Posterior cingulate gyrus (tissue), 11 donors: ENCODE measurements at regions not wholly inside any gene's neighbourhood (a gene's known extent, or its start where the extent isn't known, plus 50 kb on each side); places are given as distances from the start of the nearest gene placed in this dataset.
A peak's percentile ranks its signal among the peaks of the same experiment; 100 is the strongest.
"Not testable (repeated sequence)": the region's sequence is repeated elsewhere in the genome, so short reads cannot be mapped to it uniquely, and the experiment has no call there.

Source experiments
- DNase-seq, 10 donors: peaks; one replicate each; pipeline versions ENCODE4 v3.0.0 to v3.0.0-alpha.2; 2020 to 2021; ENCODE audit warnings: mixed read lengths in 3 of 10
- intact Hi-C: fragments of 100-400 bp; cut with DNase I; formaldehyde crosslinking; loops from one replicate; pipeline ENCODE4 v1.15.1; 2023

DNA sequence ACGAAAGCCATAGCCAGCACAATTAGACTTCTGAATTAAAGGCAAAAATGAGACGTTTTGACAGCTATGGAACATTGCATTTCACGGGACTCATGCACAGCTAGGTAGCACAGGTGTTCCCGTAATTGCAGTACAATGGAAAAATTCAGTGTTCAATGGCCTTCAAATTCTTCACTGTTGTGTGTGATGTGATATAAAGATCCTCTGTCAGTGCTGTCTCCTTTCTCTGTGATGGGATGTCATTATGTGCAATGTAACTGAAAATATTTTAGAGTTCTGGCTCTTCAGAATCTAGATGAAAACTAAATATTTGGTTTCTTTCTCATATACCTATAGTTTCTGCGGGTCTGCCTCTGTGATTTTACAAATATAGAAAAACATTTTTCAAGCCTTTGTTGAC lies 1599.7 kb downstream of the MRPL39 start:
- DNase-seq = no peak
- intact Hi-C loops = no loop called here

DNA sequence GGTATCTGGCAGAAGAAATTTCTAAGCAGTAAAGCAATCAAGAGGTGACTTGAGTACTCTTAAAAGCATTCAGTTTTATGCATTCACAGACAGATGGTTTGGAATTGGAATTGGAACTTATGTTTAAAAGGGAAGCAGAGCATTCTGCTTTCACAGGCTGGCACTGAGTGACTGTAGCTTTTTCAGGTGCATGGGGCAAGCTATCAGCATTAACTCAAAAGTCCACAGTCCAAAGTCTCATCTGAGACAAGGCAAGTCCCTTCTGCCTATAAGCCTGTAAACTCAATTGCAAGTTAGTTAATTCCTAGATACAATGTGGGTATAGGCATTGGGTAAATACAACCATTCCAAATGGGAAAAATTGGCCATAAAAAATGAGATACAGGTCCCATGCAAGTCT lies 1620.3 kb downstream of the MRPL39 start:
- intact Hi-C loops = no loop called here
- DNase-seq = no peak

DNA sequence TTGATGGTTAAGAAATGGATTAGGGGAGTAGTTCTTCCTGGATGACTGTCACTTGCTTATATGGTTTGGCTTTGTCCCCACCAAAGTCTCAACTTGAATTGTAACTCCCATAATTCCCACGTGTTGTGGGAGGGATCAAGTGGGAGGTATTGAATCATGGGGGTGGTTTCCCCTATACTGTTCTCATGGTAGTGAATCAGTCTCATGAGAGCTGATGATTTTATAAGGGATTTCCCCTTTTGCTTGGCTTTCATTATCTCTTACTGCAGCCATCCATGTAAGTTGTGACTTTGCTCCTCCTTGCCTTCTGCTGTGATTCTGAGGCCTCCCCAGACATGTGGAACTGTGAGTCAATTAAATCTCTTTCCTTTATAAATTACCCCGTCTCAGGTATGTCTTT lies 1621.1 kb downstream of the MRPL39 start:
- no peak for DNase-seq
- intact Hi-C loops = no loop called here

DNA sequence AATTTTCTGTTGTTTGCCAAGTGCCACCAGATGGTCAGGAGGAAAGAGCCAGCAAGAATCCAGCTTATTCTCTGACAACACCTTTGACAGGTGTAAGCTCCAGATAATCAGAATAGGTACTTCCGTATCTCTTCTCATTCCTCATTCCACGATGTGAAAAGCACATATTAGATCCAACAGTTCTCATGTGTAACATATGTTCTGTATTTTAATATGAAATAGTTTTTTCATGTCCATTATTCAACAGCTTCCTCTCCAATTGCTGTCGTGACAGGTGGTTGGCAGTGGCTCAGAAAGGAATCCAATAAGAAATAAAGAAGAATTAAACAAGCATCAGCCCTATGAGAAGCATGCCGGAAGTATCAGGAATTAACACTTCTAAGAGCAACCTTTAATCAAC lies 1624.7 kb downstream of the MRPL39 start:
- no peak for DNase-seq
- intact Hi-C loops = no loop called here

- DNase-seq = no peak
Measured at GRCh38 chr21:23977971-23978370, 1629.3 kb downstream of the MRPL39 start.

DNA sequence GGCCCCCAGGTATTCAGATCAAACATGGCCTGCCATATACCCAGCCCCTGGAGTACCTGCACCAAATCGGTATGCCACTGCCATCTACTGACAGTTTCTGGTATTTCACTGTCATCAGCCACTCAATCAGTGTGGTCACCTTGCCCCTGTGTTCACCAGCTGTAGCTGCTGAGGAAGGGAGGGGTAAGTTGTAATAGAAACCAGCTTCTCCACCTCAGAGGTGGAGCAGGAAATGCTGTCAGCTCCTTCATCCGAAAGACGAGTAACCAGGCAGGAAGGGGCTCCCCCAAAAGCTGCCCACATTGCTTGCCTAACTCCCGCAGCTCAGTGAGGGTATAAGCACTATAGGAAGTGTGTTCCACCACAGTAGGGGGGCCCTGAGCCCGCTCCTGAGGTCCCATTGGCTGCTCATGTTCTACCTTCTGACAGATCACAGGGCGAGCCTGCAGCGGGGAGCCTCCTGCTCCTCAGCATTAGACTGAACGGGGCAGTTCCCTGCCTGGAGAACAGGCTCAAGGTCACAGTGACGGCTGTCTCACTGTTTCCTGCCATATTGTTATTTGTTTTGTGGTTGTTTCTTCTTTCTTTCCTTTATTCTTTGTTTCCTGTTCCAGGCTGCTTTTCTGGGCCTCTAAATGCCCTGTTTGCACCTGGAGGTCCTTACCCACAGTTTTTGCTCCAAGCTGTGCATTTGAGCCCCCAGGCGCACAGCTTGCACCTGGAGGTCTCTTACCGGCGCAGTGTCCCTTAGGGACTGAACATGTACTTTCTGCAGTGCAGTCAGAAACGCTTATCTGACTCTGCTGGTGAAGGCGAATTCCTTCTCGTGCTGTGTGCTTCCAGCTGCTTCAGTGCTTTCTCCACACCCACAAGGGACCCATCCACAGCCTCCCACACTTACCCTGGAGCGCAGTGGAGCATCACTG lies 1638.3 kb downstream of the MRPL39 start:
- DNase-seq = no peak
- intact Hi-C loops = no loop called here

More at GRCh38 chr21:23977971-23978370, 1629.3 kb downstream of the MRPL39 start:
- intact Hi-C loops = no loop called here

GRCh38 chr21:23968008-23968407 lies 1639.3 kb downstream of the MRPL39 start:
- DNase-seq = no peak
- intact Hi-C loops = no loop called here

GRCh38 chr21:23963454-23963853 lies 1643.8 kb downstream of the MRPL39 start:
- no peak for DNase-seq
- intact Hi-C loops = no loop called here

GRCh38 chr21:23960769-23961168 lies 1646.5 kb downstream of the MRPL39 start:
- intact Hi-C loops = no loop called here

DNA sequence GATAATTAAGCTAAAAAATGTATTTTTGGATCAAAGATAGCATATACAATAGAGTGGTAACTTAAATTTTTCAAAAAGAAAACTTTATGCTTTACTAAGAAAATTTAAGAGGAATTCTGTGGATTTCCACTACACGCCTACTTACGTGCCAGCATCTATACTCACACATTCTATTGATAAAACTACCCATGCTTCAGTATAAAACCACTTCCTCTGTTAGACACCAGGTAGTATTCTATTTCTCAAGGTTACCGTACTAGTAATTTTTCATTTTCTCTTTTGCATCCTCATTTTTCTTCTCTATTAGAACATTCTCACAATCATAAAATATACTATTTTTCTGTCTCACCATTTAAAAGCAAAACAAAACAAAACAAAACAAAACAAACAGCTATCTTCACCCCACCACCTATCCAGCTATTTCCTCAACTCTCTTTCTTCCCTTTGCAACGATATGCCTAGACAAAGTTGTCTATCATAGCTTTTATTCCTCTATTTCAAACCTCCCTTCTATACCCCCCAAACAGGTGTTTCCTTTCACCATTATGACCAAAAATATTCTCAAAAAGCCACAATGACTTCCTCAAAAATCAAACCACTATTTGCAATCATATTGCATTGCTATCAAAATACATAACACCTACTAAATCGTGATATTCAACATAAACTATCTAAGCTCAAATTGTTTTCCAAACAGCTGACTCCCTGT lies 1652.0 kb downstream of the MRPL39 start:
- no peak for DNase-seq
- intact Hi-C loops = no loop called here

More at GRCh38 chr21:23960769-23961168, 1646.5 kb downstream of the MRPL39 start:
- DNase-seq = no peak

DNA sequence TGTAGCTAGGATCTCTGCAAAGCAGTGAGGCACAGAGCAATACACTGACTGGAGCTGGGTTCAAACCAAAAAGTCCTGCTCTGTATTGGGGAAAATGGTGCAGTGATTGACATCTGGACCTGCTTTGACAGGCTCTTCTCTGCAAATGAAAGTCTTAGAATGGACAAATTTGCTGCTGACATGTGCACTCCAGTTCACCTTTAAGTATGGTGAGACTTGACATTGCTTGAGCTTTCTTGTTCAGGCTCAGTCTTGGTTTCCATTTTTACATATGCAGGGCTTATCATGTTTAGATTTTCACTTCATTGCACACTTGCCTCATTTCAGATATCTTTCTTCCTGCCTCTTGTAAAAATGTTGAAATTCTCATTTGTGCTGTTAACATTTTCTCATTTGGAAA lies 1655.0 kb downstream of the MRPL39 start:
- intact Hi-C loops = no loop called here
- DNase-seq = no peak

- intact Hi-C loops = no loop called here
- DNase-seq = no peak
Measured at GRCh38 chr21:23951251-23951650, 1656.0 kb downstream of the MRPL39 start.

DNA sequence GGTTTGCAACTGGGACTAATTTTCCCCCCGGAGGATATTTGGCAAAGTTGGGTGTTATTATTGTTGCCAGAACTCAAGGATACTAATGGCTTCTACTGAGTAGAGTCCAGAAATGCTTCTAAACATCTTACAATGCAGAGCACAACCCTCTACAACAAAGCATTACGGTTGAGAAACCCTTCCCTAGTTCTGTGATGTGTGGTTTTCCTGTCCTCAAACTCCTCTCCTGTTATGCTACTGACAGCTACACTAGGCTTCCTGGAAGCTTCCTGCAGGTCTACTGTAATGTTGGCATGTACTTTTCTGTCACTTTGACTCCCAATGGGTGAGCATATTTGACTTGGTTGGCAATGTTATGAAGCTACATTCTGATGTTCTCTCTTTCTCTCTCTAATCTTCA lies 1656.9 kb downstream of the MRPL39 start:
- no peak for DNase-seq
- intact Hi-C loops = no loop called here

DNA sequence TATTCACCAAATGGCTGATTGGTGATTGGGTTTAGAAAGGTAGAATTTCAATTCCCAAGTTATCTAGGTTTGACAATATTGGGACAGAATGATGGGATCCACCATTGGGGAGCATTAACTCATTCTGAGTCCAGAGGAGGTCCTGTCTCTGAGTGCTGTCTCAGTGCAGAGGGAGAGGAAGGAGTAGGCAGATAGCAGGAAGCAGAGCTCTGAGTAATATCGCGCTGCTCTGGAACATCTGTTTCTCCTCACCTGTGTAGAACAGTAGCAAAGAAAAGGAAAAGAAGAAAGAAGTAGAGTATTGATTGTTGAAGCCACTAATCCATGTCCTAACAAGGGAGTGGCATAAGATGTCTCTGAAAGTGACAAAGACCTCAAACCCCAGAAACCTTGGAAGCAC lies 1657.8 kb downstream of the MRPL39 start:
- intact Hi-C loops = no loop called here

GRCh38 chr21:23939369-23940065 lies 1667.8 kb downstream of the MRPL39 start:
- intact Hi-C loops = no loop called here
- no peak for DNase-seq

More for the DNA sequence above, 1657.8 kb downstream of the MRPL39 start:
- no peak for DNase-seq

DNA sequence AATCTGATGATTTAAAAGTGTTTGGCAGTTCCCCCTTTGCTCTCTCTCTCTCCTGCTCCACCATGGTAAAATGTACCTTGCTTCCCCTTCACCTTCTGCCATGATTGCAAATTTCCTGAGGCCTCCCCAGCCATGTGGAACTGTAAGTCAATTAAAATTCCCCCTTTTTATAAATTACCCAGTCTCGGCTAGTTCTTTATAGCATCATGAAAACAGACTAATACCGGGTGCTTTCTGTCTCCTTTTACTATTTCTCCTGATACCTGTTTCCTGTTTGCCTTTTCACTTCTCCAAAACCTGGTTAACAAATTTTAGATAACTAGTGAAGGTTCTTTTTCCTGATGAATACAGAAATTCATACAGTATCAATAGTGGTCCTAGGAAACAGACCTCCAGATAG lies 1670.3 kb downstream of the MRPL39 start:
- intact Hi-C loops = no loop called here

DNA sequence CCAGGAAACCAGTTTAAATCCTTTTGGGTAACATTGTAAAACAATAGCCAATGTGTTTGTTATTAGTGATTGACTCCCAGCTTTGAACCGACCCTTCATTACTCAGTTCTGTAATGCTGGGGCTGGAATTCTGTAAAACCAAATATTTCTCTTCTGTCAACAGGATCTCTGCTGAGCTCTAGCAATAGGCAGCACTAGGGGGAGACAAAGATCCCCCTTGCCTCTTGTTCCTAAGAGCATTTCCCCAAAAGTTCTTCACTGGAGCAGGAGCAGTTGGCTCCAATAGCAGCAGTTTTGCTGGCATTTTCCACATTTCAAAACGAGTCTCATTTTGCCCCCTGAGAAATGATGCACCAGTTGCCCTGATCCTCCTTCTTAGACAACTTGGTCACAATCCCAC lies 1671.1 kb downstream of the MRPL39 start:
- DNase-seq = peak in 2 of 10 donors; percentile 35 to 59
- intact Hi-C loops = no loop called here

More for the DNA sequence above, 1670.3 kb downstream of the MRPL39 start:
- no peak for DNase-seq

DNA sequence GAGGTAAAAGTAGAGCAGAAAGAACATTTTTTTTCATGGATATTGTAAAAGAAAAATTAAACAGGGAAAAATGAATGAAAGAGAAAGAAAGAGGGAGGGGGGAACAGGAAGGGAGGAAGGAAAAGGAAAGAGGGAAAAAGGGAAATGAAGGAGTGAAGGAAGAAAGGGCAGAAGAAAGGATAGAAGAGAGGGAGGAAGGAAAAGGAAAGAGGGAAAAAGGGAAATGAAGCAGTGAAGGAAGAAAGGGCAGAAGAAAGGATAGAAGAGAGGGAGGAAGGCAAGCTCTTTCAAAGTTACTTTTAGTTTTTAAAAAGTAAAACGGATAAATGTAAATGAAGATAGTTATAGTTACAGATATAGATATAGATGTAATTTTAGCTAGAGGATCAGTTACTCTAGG lies 1676.7 kb downstream of the MRPL39 start:
- intact Hi-C loops = no loop called here
- DNase-seq = no peak

DNA sequence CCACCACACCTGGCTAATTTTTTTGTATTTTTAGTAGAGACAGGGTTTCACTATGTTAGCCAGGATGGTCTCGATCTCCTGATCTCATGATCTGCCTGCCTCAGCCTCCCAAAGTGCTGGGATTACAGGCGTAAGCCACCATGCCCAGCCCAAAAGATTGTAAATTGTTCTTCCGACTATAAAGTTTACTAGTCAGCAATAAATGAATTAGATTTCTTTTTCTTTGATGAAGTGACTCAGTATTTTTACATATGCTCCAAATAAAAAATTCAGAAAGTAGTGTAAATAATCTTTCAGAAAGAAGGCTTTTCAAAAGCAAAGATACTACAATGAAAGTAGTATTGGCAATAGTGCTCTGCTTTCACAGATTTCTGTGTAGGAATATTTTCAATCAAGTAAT lies 1680.9 kb downstream of the MRPL39 start:
- DNase-seq, intact Hi-C loops: not testable (repeated sequence)

DNA sequence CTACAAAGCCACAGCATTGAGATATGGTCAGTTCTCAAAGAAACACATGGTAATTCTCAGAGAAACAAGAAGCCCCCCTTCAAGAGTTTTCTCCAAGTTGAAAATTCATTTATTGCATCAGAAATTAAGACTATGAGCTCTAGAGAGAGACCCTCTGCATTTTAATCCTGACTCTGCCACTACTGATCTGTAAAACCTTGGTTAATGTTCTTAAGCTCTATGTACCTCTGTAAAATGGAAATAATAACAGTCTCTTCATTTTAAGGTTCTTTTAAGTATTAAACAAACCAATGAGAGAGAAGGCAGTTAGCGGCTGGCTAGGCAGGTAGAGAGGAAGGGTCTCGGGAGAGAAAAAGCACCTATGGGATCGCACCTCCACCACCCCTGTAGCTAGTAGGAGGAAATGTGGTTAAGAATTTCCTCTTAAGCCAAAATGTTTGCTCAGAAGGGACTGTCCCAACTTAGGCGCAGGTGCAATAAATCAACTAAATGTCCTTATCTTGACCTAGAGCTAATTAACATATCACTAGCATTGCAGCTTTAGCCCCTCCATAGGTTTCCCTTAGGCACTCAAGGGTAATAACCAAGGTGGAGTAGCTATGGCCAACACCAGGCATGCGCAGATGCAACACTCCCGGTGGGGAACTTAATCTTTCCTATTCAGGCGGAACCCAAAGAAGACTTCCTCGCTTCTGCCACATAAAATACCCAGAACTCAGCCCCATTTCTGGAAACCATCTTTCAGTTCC lies 1685.4 kb downstream of the MRPL39 start:
- no peak for DNase-seq
- intact Hi-C loops = no loop called here
